Activated T-cell treated with anti-CD3 and anti-CD28 coated beads for 48 hours (primary cell): ENCODE measurements at regions not wholly inside any gene's neighbourhood (a gene's known extent, or its start where the extent isn't known, plus 50 kb on each side); places are given as distances from the start of the nearest gene placed in this dataset.

Experiments used
- DNase-seq: peaks from one replicate; pipeline ENCODE4 v3.0.0-alpha.2; 2020; ENCODE audit warnings: low read depth

DNA sequence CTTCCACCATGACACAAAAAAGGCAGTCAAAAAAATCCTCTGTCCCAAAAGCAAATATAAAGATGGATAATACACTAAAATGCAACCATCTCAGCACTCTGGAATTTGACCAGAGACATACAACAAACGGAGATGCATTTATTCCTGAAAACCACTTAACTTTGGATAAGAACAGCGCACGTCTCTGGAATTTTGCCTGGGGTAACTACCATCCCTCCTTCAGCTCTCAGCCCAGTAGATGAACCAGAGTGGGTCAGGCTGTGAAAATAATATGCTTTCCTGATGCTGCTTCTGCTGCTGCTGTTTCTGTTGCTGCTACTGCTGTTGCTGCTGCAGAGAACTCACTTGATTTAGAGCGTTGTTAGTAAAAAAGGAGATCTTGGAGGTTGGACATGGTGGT is 133.8 kb upstream of the ACVR2A start:
- DNase-seq: no peak

DNA sequence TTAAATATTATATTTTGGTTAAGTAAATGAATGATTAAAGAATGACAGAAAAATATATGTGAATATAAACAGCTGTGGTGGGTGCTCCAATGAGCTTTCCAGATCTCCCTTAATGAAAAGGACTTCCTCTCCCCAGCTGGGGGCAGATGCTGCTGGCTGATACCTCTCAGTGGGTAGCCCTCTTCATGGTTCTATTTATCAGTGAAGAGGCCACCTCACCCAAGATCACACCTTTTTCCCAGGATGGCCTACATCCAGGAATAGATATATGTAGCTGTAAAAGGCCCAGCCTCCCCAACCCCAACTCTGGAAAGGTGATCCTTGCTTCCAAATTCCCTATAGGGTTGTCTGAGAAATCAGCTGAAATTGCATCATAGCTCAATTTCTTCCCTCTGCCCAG is 135.2 kb upstream of the ACVR2A start:
- no peak for DNase-seq

DNA sequence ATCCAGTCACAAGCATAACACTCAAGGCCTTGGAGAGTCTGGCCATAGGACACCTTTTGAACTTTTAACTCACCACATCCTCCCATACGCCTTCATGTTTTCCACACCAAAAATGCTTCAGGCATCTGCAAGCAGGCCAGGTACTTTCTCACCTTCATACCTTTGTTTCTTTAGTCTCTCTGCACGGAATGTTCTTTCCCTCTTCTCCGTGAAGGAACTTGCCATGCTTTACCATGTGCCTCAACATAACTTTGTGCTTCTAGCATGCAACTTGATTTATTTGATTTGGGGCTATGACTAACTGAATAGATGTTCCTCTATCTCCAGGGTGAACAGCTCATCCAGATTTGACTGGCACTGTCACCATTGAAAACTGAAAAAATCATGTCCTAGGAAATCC is 141.7 kb upstream of the ACVR2A start:
- no peak for DNase-seq

DNA sequence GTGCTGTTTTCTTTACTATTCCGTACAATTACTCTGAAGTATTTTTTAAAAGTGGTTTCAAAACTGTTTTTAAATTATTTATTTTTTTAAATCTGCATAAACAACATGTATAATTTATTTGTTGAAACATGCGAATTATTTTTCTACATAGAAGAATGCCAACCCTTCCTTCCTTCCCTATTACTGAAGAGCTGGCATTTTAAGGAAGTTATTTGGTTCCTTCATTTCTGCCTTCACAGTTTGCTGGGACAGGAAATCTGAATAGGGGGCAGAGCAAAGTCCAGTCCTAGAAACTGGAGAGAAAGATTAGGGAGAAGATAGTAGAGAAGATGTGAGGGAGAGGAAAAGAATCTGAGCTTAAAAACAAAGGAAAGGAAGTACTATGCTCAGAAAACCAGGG is 146.7 kb upstream of the ACVR2A start:
- DNase-seq: no peak

DNA sequence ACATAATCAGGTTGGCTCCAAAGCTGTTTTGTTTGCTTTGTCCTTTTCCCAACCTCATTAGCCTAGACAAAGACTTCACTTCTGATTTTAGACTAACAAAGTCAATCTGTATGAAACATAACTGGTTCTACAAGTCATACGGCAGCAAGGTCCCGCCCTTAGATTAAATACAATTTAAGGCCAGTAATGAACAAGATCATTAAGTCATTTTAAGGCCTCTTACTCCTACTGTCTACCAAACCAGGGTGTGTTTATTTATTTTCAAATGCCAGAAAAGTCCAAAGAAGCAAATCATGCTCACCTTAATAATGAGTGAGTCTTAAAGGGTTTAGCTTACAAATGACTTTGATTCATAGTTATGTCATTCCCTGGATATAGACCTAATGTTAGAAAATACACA is 148.4 kb upstream of the ACVR2A start:
- no peak for DNase-seq

DNA sequence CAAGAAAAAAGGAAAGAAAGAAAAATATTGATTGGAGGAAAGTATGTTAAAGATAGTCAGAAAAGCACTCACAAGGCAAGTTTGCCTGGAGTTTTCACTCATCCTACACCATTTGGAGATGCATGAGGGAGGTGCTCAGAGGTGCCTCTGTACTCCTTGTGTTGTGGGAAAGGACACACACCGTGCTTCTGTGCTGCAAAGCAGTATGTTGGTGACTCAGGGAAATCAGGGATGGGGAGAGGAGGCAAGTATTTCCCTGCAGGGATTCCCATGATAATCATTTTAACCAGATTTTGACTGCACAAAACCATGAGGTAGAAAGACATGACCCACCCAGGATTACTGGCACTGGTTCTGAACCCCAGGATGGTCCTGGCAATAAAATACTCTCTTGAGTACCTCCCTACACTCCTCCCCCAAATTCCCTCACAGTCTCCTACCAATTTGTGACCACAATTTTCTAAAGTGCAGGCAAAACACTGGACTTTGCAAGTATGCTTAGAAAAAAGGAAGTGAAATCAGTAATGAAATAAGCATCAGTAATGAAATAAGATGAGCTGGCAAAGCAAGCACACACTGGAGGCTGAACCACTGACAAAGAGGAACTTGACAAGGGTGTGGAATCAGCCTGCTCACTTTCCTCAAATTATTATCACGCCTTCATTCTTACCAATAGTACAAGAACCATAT is 155.5 kb upstream of the ACVR2A start:
- no peak for DNase-seq

DNA sequence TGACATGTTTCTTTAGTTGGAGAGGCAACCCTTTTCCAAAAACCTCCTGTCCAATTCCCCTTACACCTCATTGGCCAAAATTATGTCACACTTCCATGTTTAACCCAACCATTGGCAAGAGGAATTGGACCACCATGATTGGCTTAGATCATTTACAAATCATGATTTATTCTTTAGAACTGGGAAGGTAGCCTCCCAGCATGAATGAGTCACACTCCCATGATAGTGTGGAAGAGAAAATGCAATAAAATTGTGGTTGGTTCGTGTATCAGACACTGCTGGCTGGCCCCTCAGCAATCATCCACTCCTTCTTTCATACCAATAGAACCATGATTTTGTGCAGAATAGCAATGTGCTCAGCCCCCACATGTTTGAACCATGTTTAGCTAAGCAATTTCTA is 156.6 kb upstream of the ACVR2A start:
- DNase-seq: no peak

DNA sequence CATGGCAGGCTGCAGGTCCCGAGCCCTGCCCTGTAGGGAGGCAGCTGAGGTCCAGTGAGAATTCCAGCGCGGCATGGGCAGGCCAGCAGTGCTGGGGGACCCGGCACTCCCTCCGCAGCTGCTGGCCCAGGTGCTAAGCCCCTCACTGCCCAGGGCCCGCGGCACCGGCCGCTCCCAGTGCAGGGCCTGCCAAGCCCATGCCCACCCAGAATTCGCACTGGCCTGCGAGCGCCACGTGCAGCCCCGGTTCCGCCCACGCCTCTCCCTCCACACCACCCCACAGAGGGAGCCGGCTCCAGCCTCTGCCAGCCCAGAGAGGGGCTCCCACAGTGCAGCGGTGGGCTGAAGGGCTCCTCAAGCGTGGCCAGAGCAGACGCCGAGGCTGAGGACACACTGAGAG is 158.5 kb upstream of the ACVR2A start:
- no peak for DNase-seq

DNA sequence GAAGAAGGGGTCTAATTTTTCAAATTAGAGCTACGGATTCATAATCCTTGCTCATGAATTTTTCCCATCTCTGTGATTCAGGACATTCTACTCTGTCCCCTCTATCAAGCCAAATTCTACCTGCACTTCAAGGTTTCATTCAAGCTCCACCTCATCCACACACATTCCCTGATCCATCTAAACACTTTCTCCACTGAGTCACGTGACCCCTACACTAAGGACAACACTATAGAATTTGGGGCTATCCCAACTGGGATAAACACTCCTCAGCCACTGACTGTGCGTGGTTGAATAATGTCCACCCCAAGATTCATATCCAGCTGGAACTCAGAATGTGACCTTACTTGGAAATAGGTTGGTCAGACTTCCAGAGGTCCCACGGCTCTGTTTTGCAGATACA is 159.9 kb upstream of the ACVR2A start:
- DNase-seq: no peak

DNA sequence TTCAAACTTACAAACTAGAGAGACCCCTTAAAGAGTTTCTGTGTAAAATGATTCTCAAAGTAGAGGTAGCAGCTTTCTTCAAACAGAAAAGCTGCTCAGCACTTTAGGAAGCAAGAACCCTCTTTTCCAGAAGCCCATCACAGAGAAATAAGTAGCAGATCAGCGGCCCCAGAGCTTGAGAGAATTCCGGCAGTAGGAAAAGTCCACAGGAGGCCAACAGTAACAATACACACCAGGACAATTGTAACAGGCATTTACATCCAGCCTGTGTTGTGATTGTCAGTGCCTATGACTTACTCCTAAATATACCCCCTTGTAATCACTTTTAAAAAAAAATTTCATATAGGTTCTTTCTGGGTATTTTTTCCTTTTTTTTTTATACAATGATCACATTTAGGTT is 161.4 kb upstream of the ACVR2A start:
- DNase-seq: no peak

DNA sequence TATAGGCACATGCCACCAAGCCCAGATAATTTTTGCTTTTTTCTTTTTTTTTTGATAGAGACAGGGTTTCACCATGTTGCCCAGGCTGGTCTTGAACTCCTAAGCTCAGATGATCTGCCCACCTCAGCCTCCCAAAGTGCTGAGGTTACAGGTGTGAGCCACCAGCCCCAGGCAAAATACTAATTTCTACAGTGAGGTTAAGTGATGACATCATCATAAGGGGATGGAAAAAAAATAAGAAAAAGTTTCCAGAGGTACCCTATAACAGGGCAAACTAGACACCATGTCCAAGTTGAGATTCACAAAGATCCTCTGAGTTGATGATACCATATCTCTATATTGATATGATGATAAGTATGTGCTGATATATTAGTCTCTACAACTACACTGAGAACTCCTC is 163.7 kb upstream of the ACVR2A start:
- no peak for DNase-seq

DNA sequence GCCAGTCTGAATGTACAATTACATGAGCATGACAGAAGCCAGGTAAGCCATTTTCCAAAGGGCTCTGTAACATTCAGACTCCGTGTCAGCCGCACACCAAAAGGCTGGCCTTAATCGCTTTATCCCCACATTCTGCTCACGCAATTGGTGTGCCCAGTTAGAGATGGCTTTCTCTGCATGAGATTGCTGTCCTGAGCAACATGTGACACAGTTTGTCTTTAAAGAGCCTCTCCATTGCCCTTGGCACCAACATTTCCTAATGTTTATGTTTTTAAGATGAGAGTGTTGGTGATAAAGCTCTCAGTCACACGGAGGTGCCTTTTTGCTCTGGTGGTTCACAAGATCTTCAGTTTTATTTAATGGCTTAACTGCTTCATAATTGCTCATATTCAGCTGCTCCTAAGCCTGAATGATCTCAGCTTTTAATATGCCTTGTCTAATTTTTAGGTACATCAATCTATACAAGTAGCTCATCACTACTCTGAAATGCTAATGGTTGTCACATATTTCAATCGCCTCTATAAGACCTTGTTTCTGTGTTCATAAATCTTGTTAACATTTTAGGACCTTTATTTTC is 164.8 kb upstream of the ACVR2A start:
- no peak for DNase-seq

DNA sequence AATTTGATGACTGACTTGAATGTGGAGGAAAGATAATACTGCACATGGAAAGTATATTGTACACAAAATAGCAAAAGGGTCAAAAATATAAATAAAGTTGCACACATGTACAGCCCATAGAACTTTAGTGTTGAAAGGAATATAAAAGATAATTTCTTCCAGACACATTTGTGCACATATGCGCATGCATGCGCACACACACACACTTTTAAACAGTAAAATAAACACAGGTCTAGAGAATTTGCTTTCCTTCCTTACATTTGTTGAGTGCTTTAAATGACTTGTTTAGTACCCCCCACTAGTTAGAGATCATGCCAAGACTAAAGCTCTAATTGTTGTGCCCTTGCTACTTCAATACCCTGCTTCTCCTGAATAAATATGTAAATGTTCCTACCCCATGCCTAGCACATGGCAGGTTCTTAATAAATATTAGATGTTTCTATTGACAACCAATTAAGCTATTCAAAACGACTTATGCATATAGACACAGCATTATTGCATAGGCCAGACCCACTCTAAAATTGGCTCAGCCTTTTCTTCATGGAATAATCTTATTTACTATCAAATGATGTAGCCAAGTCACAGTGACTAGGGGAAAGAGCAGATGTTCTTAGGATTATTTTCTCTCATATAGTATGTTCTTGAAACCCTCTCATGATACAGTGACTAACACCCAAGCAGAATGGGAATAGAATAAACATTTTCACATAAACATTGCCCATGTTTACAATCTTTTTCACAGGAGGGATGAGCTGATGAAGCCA is 165.5 kb upstream of the ACVR2A start:
- DNase-seq: no peak

DNA sequence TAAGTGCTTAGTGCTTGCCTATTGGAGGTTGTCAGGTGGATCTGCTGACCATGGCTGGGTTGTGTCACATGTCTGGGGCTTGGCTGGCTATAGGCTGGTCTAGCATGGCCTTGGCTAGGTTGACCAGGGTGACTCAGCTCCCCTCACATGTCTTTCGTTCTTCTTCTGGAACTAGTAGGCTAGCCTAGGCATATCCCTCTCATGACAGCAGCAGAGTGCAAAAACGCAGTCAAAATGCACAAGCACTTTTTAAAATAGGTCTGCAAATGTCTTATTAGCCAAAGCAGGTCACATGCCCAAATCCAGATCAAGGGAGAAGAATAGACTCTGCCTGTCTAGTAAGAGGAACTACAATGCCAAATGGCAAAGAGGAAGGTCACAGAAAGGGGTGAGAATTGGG is 179.7 kb upstream of the ACVR2A start:
- no peak for DNase-seq

DNA sequence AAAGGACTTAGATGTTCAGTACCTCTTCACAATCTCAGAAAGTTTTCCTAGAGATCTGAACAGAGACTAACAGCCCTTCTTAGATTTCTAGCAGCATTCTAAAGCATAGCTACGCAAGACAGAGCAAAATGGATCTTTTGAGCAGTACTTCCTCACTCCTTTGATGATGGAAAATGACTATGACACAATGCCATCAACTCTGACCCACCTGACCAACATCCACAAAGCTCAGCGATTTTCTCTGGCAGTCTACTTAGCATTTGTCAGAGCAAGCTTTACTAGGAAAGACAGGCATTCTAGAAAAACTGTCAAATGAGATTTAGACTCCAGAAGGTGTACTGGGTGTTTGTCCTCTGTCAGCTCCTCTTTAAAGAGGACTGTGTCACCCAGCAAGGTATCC is 180.9 kb upstream of the ACVR2A start:
- DNase-seq: no peak

DNA sequence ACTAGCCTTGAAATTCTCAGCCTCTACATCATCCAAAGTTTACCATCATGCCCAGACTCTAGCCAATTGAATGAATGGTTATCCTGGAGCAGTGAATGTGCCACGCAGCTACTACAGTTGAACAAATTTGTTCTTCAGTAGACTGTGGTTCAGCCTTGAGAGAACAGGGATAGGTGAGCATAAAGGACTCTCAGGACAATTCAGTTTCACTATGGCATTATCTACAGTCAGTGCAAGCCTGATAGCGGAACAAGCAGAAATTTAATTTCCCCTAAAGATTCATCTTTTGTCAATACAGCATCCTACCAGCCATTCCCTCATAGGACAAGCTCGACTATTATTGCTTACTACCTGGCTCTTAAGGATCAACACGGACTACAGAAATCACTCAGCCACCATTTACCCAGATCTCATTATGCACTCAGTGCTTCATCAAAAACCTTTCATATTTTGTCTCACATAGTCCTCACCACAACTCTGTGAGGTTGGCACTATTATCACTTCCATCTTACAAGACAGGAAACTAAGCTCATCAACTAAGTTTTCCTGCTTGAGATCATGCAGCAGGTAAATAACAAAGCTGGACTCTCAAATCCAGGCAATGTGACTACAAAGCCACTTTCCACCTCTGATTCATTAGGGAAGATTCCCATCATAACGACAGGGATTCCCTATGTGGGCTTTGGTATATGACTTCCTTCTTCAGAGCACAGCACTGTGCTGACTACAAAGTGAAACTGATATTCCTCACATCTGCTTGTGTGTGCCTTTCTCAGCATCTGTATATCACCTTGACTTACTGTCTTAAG is 181.5 kb upstream of the ACVR2A start:
- no peak for DNase-seq

DNA sequence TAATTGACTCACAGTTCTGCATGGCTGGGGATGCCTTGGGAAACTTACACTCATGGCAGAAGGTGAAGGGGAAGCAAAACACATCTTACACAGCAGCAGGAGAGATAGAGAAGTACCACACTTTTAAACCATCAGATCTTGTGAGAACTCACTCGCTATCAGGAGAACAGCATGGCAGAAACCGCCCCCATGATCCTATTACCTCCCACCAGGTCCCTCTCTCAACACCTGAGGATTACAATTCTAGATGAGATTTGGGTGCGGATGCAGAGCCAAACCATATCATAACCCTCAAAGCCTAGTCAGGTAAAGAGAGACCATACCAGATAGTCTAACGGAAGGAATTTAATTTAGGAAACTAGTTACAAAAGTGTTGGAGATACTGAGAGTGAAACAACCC is 182.6 kb upstream of the ACVR2A start:
- no peak for DNase-seq

DNA sequence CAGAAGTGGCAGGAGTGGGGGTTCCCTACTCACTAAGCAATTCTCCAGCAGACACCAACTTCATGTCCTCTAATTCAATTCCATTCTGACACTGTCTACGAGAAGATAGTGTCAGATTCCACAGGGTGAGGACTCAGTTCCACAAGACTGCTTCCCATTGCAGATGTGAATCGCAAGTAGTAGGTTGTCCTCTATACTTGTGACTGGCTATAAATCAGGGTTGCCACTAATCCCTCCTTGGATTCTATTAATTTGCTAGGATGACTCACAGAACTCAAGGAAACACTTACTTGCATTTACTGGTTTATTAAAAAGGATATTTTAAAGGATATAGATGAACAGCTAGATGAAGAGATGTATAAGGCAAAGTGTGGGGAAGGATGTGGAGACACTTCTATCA is 184.1 kb upstream of the ACVR2A start:
- no peak for DNase-seq

DNA sequence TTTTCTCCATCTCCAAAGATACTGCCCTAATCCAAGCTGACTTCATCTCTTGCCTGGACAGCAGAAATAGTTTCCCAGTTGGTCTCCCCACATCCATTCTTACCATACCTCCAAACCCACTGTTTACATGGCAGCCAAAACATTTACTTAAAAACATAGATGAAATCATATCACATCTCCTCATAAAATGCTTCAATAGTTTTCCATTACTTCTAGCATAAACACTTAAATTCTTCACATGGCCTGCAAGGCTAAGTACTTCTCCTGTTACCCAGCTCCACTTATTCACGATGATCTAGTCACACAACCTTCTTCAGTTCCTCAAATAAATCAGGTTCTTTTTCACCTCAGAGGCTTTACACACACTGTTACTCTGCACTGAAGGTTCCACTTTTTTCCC is 185.8 kb upstream of the ACVR2A start:
- no peak for DNase-seq

DNA sequence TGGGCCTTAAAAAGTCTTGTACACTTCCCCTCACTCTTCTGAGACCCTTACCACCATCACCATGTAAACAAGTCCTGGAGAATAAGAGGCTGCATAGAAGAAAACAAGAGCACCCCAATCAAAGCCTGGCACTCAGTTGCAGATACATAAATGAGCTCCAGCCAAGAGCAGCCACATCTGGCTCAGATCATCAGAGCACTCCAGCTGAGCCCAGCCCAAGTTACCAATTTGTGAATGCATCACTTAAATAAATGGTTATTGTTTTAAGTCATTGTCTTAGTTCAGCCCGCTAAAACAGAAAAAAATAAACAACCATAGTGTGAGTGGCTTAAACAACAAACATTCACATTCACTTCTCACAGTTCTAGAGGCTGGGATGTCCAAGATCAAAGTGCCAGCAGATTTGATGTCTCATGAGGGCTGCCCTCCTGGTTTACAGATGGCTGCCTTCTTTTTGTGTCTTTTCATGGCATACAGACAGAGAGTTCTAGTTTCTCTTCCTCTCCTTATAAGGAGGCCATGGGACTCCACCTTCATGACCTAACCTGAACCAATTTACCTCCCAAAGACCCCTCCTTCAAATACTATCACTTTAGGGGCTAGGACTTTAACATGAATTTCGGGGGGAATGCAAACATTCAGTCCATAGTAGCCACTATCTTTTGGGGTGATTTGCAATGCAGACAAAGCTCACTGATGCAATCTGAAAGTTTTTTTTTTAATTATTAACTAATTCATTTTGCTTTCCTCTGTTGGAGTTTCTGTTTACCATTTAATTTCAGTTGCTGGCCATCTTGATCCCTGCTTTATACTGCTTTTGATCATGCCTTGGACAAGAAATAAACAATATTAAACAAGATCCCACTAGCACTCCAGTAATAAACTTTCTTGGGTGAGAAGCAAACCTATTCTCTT is 187.5 kb upstream of the ACVR2A start:
- DNase-seq: no peak

DNA sequence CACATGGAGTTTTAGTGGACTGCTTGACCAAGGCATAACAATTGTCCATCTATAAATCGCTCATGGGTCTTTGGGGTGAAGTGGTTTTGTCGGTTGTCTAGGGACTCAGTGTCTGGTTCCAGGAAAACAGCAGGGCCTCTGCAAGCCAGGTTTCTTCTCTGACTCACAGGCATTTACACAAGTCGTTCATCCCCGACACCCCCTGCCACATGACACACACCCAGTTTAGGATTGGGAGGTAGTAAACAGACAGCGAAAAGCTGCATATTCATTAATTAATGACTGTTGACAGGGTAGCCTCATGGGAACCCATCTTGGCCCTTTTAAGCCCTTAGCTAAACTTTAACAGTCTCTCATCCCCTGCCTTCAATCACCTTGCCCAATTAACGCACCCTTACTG is 194.8 kb upstream of the ACVR2A start:
- no peak for DNase-seq

DNA sequence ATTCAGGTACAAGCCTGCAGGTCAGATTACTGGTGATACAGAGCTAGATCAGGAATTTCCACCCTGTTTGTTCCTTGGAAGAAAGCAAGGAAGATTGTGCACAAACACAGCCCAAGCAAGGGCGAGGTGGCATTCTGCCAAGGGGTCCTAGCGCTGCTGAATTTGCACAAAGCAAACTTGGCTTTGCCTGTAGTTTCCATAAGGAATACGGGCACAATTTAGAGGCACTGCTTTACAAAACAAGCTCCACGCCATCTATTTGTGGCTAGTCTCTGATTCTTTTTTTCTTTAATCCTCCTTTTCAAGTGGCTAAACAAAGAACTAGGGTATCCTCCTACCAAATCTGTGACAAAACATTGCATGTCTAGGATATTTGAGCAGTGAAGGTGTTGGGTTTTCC is 195.5 kb upstream of the ACVR2A start:
- DNase-seq: no peak
